SK-N-MC (cell line): ENCODE measurements at regions not wholly inside any gene's neighbourhood (a gene's known extent, or its start where the extent isn't known, plus 50 kb on each side); places are given as distances from the start of the nearest gene placed in this dataset.

Experiments
- EZH2 ChIP-seq: fragments of 200-600 bp; sonication (generic); IDR thresholded peaks from one replicate; pipeline ENCODE4 v1.6.1; 2017; ENCODE audit warnings: antibody characterized with exemption
- FOXP2 ChIP-seq: optimal IDR thresholded peaks from 2 replicates; pipeline ENCODE3; 2011; ENCODE audit warnings: mild to moderate bottlenecking, moderate library complexity; ENCODE audit not compliant: insufficient read depth; ENCODE audit errors: extremely low read length, control extremely low read depth
- POLR2AphosphoS5 ChIP-seq: IDR thresholded peaks from 2 replicates; pipeline ENCODE4 v1.6.1; 2012; ENCODE audit warnings: mild to moderate bottlenecking, low read depth, low read length, borderline replicate concordance

GRCh38 chr5:113723021-113723420 lies 209.5 kb downstream of the YTHDC2 start:
- TF ChIP-seq EZH2, result no peak
- TF ChIP-seq POLR2AphosphoS5, result no peak
- no peak for TF ChIP-seq FOXP2
